OCI-LY3 (cell line): ENCODE measurements at regions not wholly inside any gene's neighbourhood (a gene's known extent, or its start where the extent isn't known, plus 50 kb on each side); places are given as distances from the start of the nearest gene placed in this dataset.

Experiments
- CTCF ChIP-seq: fragments of 200-600, 300-600 bp; sonication (generic); IDR thresholded peaks from 2 replicates; pipeline ENCODE4 v1.5.1; 2014; ENCODE audit warnings: antibody characterized with exemption, low read length, low read depth
- EZH2phosphoT487 ChIP-seq: fragments of 200-600 bp; shearing (Covaris generic); IDR thresholded peaks from 2 replicates; pipeline ENCODE4 v1.6.1; 2018; ENCODE audit warnings: antibody characterized with exemption, mixed run types, low read depth

- TF ChIP-seq CTCF = no peak
- TF ChIP-seq EZH2phosphoT487 = no peak
Measured at GRCh38 chr3:157958457-157958856, 147.8 kb downstream of the SHOX2 start.
